NCI-H345 (cell line): ENCODE measurements at regions not wholly inside any gene's neighbourhood (a gene's known extent, or its start where the extent isn't known, plus 50 kb on each side); places are given as distances from the start of the nearest gene placed in this dataset.

Source experiments
- DNase-seq: peaks from one replicate; lab custom pipeline; 2025; lab: John Stamatoyannopoulos, UW

- no peak for DNase-seq
These were observed 130.6 kb downstream of the SMAD6 start for GRCh38 chr15:66832664-66833063.

- no peak for DNase-seq
These were observed 131.3 kb downstream of the SMAD6 start for GRCh38 chr15:66833371-66833770.

- DNase-seq = no peak
These were observed 131.8 kb downstream of the SMAD6 start for GRCh38 chr15:66833803-66834202.

GRCh38 chr15:66834881-66835878, 133.1 kb downstream of the SMAD6 start:
- DNase-seq = no peak

GRCh38 chr15:66836231-66837030, 134.4 kb downstream of the SMAD6 start:
- DNase-seq = no peak

- no peak for DNase-seq
These were observed 136.2 kb downstream of the SMAD6 start for GRCh38 chr15:66838202-66838601.

GRCh38 chr15:66838671-66839239, 136.7 kb downstream of the SMAD6 start:
- no peak for DNase-seq

GRCh38 chr15:66839506-66840112, 137.6 kb downstream of the SMAD6 start:
- DNase-seq = no peak

GRCh38 chr15:66840615-66841390, 138.8 kb downstream of the SMAD6 start:
- no peak for DNase-seq

GRCh38 chr15:66841953-66842681, 140.1 kb downstream of the SMAD6 start:
- no peak for DNase-seq

GRCh38 chr15:66842710-66843441, 140.8 kb downstream of the SMAD6 start:
- DNase-seq = peak; percentile 24

- no peak for DNase-seq
These were observed 141.5 kb downstream of the SMAD6 start for GRCh38 chr15:66843581-66843980.

GRCh38 chr15:66844041-66844746, 142.2 kb downstream of the SMAD6 start:
- no peak for DNase-seq

GRCh38 chr15:66844747-66845145, 142.7 kb downstream of the SMAD6 start:
- DNase-seq = no peak

GRCh38 chr15:66845266-66845785, 143.3 kb downstream of the SMAD6 start:
- no peak for DNase-seq

GRCh38 chr15:66846031-66846430, 144.0 kb downstream of the SMAD6 start:
- no peak for DNase-seq

- DNase-seq = no peak
These were observed 144.8 kb downstream of the SMAD6 start for GRCh38 chr15:66846811-66847210.

GRCh38 chr15:66847565-66847991, 145.5 kb downstream of the SMAD6 start:
- no peak for DNase-seq

GRCh38 chr15:66848116-66848515, 146.1 kb downstream of the SMAD6 start:
- DNase-seq = no peak
